CD4-positive, alpha-beta T cell treated with Interleukin-15 for 4 hours (primary cell): ENCODE measurements at regions not wholly inside any gene's neighbourhood (a gene's known extent, or its start where the extent isn't known, plus 50 kb on each side); places are given as distances from the start of the nearest gene placed in this dataset.
A peak's percentile ranks its signal among the peaks of the same experiment; 100 is the strongest.

ENCODE experiments used
- DNase-seq: peaks from one replicate; pipeline ENCODE4 v3.0.0-alpha.2; 2020; ENCODE audit warnings: low spot score

DNA sequence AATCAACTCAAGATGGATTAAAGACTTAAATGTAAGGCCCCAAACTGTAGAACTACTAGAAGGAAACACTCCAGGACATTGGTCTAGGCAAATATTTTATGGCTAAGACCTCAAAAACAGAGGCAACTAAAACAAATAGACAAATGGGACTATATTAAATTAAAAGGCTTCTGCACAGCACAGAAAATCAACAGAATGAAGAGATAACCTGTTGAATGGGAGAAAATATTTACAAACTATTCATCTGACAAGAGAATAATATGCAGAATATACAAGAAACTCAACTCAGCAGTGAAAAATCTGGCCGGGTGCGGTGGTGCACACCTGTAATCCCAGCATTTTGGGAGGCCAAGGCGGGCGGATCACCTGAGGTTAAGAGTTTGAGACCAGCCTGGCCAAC lies 84.1 kb upstream of the HNRNPU start:
- no peak for DNase-seq

- no peak for DNase-seq
Measured at GRCh38 chr1:244945109-244945671, 80.8 kb upstream of the HNRNPU start.

DNA sequence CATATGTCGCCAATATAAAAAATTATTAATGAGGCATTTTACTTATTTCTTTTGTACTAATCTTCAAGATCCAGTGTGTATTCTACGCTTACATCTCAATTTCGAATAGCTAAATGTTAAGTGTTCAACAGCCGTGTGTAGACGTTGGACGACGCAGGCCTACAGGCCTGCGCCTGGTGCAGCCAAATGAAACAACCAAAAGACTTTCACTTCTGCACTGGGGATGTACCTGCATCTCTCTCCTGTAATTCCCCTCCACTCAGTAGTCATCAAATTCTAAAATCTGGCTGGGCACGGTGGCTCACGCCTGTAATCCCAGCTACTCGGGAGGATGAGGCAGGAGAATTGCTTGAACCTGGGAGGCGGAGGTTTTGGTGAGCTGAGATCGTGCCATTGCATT lies 76.8 kb upstream of the HNRNPU start:
- no peak for DNase-seq

DNA sequence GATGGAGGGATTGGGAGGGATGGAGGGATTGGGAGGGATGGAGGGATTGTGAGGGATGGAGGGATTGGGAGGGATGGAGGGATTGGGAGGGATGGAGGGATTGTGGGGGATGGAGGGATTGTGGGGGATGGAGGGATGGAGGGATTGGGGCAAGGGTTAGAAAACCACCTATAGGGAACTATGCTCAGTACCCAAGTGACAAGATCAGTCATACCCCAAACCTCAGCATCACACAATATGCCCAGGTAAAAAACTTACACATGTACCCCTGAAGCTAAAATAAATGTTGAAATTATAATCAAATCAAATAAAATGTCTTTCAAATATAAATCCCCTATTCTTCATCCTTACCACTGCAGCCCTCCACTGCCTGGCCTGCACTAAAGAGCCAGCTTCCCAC lies 72.8 kb upstream of the HNRNPU start:
- no peak for DNase-seq

DNA sequence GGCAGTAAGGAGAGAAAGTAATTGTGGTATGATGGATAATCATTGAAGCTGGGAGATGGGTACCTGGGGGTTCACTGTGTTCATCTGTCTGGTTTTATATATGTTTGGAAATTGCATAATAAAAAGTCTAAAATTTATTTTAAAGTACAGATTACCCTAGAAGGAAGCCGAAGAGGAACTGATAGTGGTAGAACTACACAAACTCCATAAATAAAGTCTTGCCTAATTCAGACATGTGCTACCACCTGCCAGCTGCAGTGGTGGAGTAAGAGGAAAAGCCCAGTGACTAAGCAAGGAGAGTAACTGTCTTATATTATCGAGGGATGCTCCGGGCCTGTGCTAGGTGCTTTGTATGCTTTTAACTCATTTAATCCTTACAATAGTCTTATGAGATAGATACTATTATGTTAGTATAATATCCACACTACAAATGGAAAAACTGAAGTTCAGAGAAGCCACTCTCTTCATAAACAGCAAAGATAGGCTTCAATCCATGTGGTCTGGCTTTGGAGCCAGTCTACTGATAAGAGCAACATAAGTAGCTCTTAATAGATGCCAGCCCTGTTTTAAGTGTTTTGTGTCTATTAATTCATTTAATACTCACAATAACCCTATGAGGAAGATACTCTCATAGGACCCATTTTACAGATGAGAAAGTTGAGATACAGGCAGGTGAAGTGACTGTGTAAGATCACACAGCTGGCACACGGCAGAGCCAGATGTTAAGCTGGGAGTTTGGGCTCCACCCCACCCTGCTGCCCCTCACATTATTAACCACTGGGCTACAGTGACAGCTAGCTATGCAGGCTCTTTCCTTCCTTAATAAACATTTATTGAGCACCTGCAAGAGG lies 56.8 kb upstream of the HNRNPU start:
- DNase-seq: no peak

- no peak for DNase-seq
Measured at GRCh38 chr1:244919320-244920282, 55.3 kb upstream of the HNRNPU start.

DNA sequence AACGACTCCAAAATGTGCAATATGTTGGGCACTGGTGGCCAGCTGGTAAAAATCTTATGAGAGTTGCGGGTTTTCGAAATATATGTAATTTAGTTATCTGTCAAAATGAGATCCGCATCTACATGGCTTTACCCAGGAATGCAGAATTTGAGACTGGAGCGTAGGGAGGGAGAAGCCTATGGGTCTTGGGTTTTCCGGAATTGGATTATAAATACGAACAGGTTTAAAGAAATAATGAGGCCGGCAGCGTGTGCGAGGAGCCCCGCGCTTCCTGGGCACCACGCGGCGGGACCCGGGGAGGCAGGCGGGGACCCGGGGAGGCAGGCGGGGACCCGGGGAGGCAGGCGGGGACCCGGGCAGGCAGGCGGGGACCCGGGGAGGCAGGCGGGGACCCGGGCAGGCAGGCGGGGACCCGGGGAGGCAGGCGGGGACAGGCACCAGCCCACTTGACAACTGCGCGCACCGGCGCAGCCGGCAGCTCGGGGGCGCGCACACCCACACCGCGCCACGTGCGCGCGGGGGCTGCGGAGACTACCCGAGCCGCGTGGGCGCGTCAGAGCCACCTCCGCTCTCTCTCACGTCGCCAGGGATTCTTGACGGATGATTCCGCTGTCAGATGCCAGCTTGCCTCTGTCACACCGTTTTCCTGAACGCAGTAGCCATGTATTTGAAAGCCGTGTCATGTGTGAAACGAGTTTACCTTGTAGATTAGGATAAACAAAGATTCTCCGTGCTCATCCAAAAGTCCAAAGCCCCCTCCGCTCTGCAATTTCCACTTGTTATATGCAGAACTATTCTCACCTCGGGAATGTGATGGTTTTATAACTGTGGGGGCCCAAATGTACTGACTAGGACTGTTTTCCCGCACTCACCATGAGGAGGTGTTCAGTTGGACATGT lies 54.3 kb upstream of the HNRNPU start:
- peak; percentile 64 for DNase-seq

- no peak for DNase-seq
Measured at GRCh38 chr1:244917073-244917670, 52.8 kb upstream of the HNRNPU start.

DNA sequence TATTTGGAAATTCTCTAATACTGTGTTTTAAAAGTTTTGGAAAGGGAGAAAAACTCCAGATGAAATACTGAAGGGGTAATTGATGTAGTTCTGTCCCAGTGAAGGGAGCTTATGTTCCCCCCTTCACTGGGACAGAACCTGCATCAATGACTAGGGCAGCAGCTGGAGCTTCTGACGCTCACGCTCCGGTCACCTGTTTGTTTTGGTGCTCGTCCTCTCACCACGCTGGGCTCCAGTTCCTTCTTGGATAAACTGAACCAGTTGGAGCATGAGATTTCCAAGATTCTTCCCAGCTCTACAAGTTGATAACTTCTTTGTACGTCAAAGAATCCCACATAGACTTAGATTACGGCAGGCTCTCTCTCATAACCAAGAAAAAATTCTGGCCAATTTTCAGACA lies 51.4 kb upstream of the HNRNPU start:
- no peak for DNase-seq

- DNase-seq: no peak
Measured at GRCh38 chr1:244914761-244915160, 50.4 kb upstream of the HNRNPU start.
